ENCODE measurements at regions not wholly inside any gene's neighbourhood (a gene's known extent, or its start where the extent isn't known, plus 50 kb on each side); places are given as distances from the start of the nearest gene placed in this dataset.

DNA sequence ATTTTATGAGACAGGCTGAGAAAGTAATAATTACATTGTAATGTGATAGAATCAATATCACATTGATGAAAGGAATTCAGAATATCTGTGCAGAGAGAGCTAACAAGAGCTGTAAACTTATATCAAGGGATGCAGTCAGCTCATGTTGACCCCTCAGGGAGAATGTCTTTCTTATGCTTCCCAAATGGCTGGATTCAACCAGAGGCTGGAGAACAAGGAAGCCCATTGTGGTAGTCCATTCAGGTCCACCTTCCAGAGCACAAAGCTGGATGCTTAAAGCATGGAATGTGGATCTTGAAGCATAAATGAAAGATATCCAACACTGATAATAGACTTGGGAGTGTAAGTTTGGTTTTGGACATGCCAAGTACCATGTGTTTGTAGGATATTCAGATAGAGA, 220.0 kb downstream of the FIGN start:
- no peaks in the 10 kb centered on the region for H3K36me3 ChIP-seq (ENCODE audit: insufficient read depth, low read length)
- no peaks in the 10 kb centered on the region for H3K27me3 ChIP-seq (ENCODE audit: insufficient read depth, low read depth, low read length)
- no peaks in the 10 kb centered on the region for H3K79me2 ChIP-seq (replicated peaks; ENCODE audit: insufficient read depth, low read length)
- no peak overlapping the region for H3K4me2 ChIP-seq (ENCODE audit: low read length)
- no peak overlapping the region for H3K27ac ChIP-seq (ENCODE audit: low read length)
- H4K20me1 ChIP-seq (ENCODE audit: insufficient read depth), result no peaks in the 10 kb centered on the region
- no peaks in the 10 kb centered on the region for H3K9me3 ChIP-seq (ENCODE audit: low read length)
- H3K9ac ChIP-seq (ENCODE audit: low read length), result no peak overlapping the region
- no peak overlapping the region for H2AFZ ChIP-seq (ENCODE audit: low read depth, low read length)
- H3K4me3 ChIP-seq (ENCODE audit: low read length), result no peak overlapping the region
- no peak for TF ChIP-seq EP300 (conservative IDR thresholded peaks at IDR 0.05; ENCODE audit: poor library complexity, severe bottlenecking)
- TF ChIP-seq MXI1 (conservative IDR thresholded peaks at IDR 0.05; ENCODE audit: poor library complexity, severe bottlenecking), result no peak
- no peaks in the 10 kb centered on the region for H3K9me2 ChIP-seq (ENCODE audit: insufficient read depth, low read length)
- H3F3A ChIP-seq (ENCODE audit: insufficient read depth, low read length, poor library complexity, severe bottlenecking), result no peaks in the 10 kb centered on the region

DNA sequence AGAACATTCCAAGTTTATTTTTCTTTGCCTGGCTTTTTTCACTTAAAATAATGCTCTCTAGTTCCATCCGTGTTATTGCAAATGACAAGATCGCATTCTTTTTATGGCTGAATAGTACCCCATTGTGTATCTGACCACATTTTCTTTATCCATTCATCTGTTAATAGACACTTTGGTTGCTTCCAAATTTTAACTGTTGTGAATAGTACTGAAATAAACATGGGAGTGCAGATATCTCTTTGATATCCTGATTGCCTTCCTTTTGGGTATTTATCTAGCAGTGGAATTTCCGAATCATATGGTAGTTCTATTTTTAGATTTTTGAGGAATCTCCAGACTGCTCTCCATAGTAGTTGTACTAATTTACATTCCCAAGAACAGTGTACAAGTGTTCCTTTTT, 230.5 kb downstream of the FIGN start:
- Histone ChIP-seq H3K9me3 (ENCODE audit: low read length) (no peaks in the 10 kb centered on the region), H3K4me3 (ENCODE audit: low read length) (no peak overlapping the region), H3K27me3 (ENCODE audit: insufficient read depth, low read depth, low read length) (no peaks in the 10 kb centered on the region), H3K27ac (ENCODE audit: low read length) (no peak overlapping the region), H3K4me2 (ENCODE audit: low read length) (no peak overlapping the region), H3K79me2 (replicated peaks; ENCODE audit: insufficient read depth, low read length) (no peaks in the 10 kb centered on the region), H3K9me2 (ENCODE audit: insufficient read depth, low read length) (no peaks in the 10 kb centered on the region), H3F3A (ENCODE audit: insufficient read depth, low read length, poor library complexity, severe bottlenecking) (no peaks in the 10 kb centered on the region), H3K9ac (ENCODE audit: low read length) (no peak overlapping the region), H3K36me3 (ENCODE audit: insufficient read depth, low read length) (no peaks in the 10 kb centered on the region), H4K20me1 (ENCODE audit: insufficient read depth) (no peaks in the 10 kb centered on the region), H2AFZ (ENCODE audit: low read depth, low read length) (no peak overlapping the region)
- TF ChIP-seq EZH2 (IDR thresholded peaks at IDR 0.05; ENCODE audit: borderline replicate concordance, insufficient read depth, low read length, poor library complexity, severe bottlenecking) (no peak), SMC3 (conservative IDR thresholded peaks at IDR 0.05; ENCODE audit: poor library complexity) (no peak), RAD21 (conservative IDR thresholded peaks at IDR 0.05) (no peak), EP300 (conservative IDR thresholded peaks at IDR 0.05; ENCODE audit: poor library complexity, severe bottlenecking) (no peak), MXI1 (conservative IDR thresholded peaks at IDR 0.05; ENCODE audit: poor library complexity, severe bottlenecking) (no peak), POLR2AphosphoS5 (IDR thresholded peaks at IDR 0.05) (no peak), TAF1 (IDR thresholded peaks at IDR 0.05; ENCODE audit: low read depth) (no peak)
- TF ChIP-seq, protein P1, sequence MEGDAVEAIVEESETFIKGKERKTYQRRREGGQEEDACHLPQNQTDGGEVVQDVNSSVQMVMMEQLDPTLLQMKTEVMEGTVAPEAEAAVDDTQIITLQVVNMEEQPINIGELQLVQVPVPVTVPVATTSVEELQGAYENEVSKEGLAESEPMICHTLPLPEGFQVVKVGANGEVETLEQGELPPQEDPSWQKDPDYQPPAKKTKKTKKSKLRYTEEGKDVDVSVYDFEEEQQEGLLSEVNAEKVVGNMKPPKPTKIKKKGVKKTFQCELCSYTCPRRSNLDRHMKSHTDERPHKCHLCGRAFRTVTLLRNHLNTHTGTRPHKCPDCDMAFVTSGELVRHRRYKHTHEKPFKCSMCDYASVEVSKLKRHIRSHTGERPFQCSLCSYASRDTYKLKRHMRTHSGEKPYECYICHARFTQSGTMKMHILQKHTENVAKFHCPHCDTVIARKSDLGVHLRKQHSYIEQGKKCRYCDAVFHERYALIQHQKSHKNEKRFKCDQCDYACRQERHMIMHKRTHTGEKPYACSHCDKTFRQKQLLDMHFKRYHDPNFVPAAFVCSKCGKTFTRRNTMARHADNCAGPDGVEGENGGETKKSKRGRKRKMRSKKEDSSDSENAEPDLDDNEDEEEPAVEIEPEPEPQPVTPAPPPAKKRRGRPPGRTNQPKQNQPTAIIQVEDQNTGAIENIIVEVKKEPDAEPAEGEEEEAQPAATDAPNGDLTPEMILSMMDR (IDR thresholded peaks at IDR 0.05; ENCODE audit: poor library complexity, severe bottlenecking), result no peak
- TF ChIP-seq, protein P2, sequence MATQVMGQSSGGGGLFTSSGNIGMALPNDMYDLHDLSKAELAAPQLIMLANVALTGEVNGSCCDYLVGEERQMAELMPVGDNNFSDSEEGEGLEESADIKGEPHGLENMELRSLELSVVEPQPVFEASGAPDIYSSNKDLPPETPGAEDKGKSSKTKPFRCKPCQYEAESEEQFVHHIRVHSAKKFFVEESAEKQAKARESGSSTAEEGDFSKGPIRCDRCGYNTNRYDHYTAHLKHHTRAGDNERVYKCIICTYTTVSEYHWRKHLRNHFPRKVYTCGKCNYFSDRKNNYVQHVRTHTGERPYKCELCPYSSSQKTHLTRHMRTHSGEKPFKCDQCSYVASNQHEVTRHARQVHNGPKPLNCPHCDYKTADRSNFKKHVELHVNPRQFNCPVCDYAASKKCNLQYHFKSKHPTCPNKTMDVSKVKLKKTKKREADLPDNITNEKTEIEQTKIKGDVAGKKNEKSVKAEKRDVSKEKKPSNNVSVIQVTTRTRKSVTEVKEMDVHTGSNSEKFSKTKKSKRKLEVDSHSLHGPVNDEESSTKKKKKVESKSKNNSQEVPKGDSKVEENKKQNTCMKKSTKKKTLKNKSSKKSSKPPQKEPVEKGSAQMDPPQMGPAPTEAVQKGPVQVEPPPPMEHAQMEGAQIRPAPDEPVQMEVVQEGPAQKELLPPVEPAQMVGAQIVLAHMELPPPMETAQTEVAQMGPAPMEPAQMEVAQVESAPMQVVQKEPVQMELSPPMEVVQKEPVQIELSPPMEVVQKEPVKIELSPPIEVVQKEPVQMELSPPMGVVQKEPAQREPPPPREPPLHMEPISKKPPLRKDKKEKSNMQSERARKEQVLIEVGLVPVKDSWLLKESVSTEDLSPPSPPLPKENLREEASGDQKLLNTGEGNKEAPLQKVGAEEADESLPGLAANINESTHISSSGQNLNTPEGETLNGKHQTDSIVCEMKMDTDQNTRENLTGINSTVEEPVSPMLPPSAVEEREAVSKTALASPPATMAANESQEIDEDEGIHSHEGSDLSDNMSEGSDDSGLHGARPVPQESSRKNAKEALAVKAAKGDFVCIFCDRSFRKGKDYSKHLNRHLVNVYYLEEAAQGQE (IDR thresholded peaks at IDR 0.05; ENCODE audit: borderline replicate concordance), result no peak
